ENCODE measurements at regions not wholly inside any gene's neighbourhood (a gene's known extent, or its start where the extent isn't known, plus 50 kb on each side); places are given as distances from the start of the nearest gene placed in this dataset.

- no peak for DNase-seq (ENCODE audit: low read depth, low spot score)
- Histone ChIP-seq H3K27me3 (ENCODE audit: control insufficient read depth, insufficient read depth, low read length) (no peaks in the 10 kb centered on the region), H3K9me3 (ENCODE audit: control insufficient read depth, insufficient read depth, low read length) (no peaks in the 10 kb centered on the region), H3K27ac (ENCODE audit: low read depth, low read length) (no peak overlapping the region), H3K4me3 (ENCODE audit: low read depth, low read length) (no peak overlapping the region)
- no peak for TF ChIP-seq CTCF (IDR thresholded peaks at IDR 0.05; ENCODE audit: low read depth, low read length)
- CTCF ChIA-PET = no interaction called here
- POLR2A ChIA-PET = no interaction called here
Observed at GRCh38 chr4:106507440-106507839, 138.9 kb upstream of the GIMD1 start.

GRCh38 chr4:106503116-106504050, 134.8 kb upstream of the GIMD1 start:
- Histone ChIP-seq H3K27me3 (ENCODE audit: control insufficient read depth, insufficient read depth, low read length) (no peaks in the 10 kb centered on the region), H3K9me3 (ENCODE audit: control insufficient read depth, insufficient read depth, low read length) (no peaks in the 10 kb centered on the region), H3K4me3 (ENCODE audit: low read depth, low read length) (no peak overlapping the region), H3K27ac (ENCODE audit: low read depth, low read length) (no peak overlapping the region)
- TF ChIP-seq CTCF (IDR thresholded peaks at IDR 0.05; ENCODE audit: low read depth, low read length) = no peak
- DNase-seq (ENCODE audit: low read depth, low spot score) = no peak
- CTCF ChIA-PET = interaction anchor here (0.5 to 3.3 kb wide), 19 partner anchors 9 to 305 kb away, joined by 3 to 66 read pairs (median 3); partner anchors contain the start of gene GIMD1
- POLR2A ChIA-PET = no interaction called here

- POLR2A ChIA-PET = no interaction called here
- peak; percentile 7 for DNase-seq (ENCODE audit: low read depth, low spot score)
- CTCF ChIA-PET = interaction anchor here (1.0 to 3.3 kb wide), 7 partner anchors 12 to 307 kb away, joined by 3 to 66 read pairs (median 5); partner anchors contain the start of gene GIMD1
- TF ChIP-seq CTCF (IDR thresholded peaks at IDR 0.05; ENCODE audit: low read depth, low read length) = peak; percentile 84
- Histone ChIP-seq H3K27ac (ENCODE audit: low read depth, low read length) (no peak overlapping the region), H3K27me3 (ENCODE audit: control insufficient read depth, insufficient read depth, low read length) (no peaks in the 10 kb centered on the region), H3K9me3 (ENCODE audit: control insufficient read depth, insufficient read depth, low read length) (no peaks in the 10 kb centered on the region), H3K4me3 (ENCODE audit: low read depth, low read length) (no peak overlapping the region)
Observed at GRCh38 chr4:106502106-106502699, 133.6 kb upstream of the GIMD1 start.

- H3K9me3 ChIP-seq (ENCODE audit: control insufficient read depth, insufficient read depth, low read length) = no peaks in the 10 kb centered on the region
- no peak overlapping the region for H3K4me3 ChIP-seq (ENCODE audit: low read depth, low read length)
- CTCF ChIA-PET = no interaction called here
- TF ChIP-seq CTCF (IDR thresholded peaks at IDR 0.05; ENCODE audit: low read depth, low read length) = no peak
- H3K27ac ChIP-seq (ENCODE audit: low read depth, low read length) = no peak overlapping the region
- no peak for DNase-seq (ENCODE audit: low read depth, low spot score)
- H3K27me3 ChIP-seq (ENCODE audit: control insufficient read depth, insufficient read depth, low read length) = no peaks in the 10 kb centered on the region
- POLR2A ChIA-PET = no interaction called here
Observed at GRCh38 chr4:106497271-106497670, 128.7 kb upstream of the GIMD1 start.

GRCh38 chr4:106496061-106496460, 127.5 kb upstream of the GIMD1 start:
- H3K27me3 ChIP-seq (ENCODE audit: control insufficient read depth, insufficient read depth, low read length) = no peaks in the 10 kb centered on the region
- H3K27ac ChIP-seq (ENCODE audit: low read depth, low read length) = no peak overlapping the region
- DNase-seq (ENCODE audit: low read depth, low spot score) = no peak
- TF ChIP-seq CTCF (IDR thresholded peaks at IDR 0.05; ENCODE audit: low read depth, low read length) = no peak
- no peak overlapping the region for H3K4me3 ChIP-seq (ENCODE audit: low read depth, low read length)
- ChIA-PET CTCF (interaction anchor here (0.5 to 1.7 kb wide), 2 partner anchors 126 to 167 kb away, joined by 3 to 7 read pairs; no protein-coding TSS in a partner anchor), POLR2A (no interaction called here)
- no peaks in the 10 kb centered on the region for H3K9me3 ChIP-seq (ENCODE audit: control insufficient read depth, insufficient read depth, low read length)

All from AG04450 (cell line).